Activated CD8-positive, alpha-beta memory T cell treated with anti-CD3 and anti-CD28 coated beads for 24 hours (primary cell): ENCODE measurements at regions not wholly inside any gene's neighbourhood (a gene's known extent, or its start where the extent isn't known, plus 50 kb on each side); places are given as distances from the start of the nearest gene placed in this dataset.

Experiments
- DNase-seq: peaks from one replicate; pipeline ENCODE4 v3.0.0-alpha.2; 2020

GRCh38 chr2:158732573-158733429 is 62.3 kb upstream of the DAPL1 start:
- DNase-seq: no peak

- DNase-seq: no peak
These were observed 61.7 kb upstream of the DAPL1 start for GRCh38 chr2:158733430-158733755.

- no peak for DNase-seq
These were observed 60.7 kb upstream of the DAPL1 start for GRCh38 chr2:158734442-158734841.

GRCh38 chr2:158735822-158736580 is 59.1 kb upstream of the DAPL1 start:
- no peak for DNase-seq

GRCh38 chr2:158738363-158738762 is 56.8 kb upstream of the DAPL1 start:
- DNase-seq: no peak

- DNase-seq: no peak
These were observed 55.0 kb upstream of the DAPL1 start for GRCh38 chr2:158740127-158740526.

- DNase-seq: no peak
These were observed 54.5 kb upstream of the DAPL1 start for GRCh38 chr2:158740621-158741020.

- no peak for DNase-seq
These were observed 53.5 kb upstream of the DAPL1 start for GRCh38 chr2:158741625-158742024.

GRCh38 chr2:158742536-158742935 is 52.6 kb upstream of the DAPL1 start:
- DNase-seq: no peak

- DNase-seq: no peak
These were observed 51.7 kb upstream of the DAPL1 start for GRCh38 chr2:158743466-158743865.

GRCh38 chr2:158743879-158744278 is 51.2 kb upstream of the DAPL1 start:
- DNase-seq: no peak

GRCh38 chr2:158745067-158745865 is 49.9 kb upstream of the DAPL1 start:
- peak; percentile 62 for DNase-seq
